KMS-11 (cell line): ENCODE measurements at regions not wholly inside any gene's neighbourhood (a gene's known extent, or its start where the extent isn't known, plus 50 kb on each side); places are given as distances from the start of the nearest gene placed in this dataset.
A peak's percentile ranks its signal among the peaks of the same experiment; 100 is the strongest.

ENCODE experiments used
- H2AFZ ChIP-seq: fragments of 200-600 bp; sonication (generic); 2 replicates; pipeline ENCODE4 v1.6.1; 2016; ENCODE audit warnings: antibody characterized with exemption, mixed run types, low read depth
- H3K27ac ChIP-seq: fragments of 200-600 bp; sonication (generic); 2 replicates; pipeline ENCODE4 v1.6.1; 2016; ENCODE audit warnings: mild to moderate bottlenecking, mixed run types
- H3K27me3 ChIP-seq: fragments of 200-600 bp; sonication (generic); 2 replicates; pipeline ENCODE4 v1.6.1; 2017; ENCODE audit warnings: mild to moderate bottlenecking, low read depth, mixed run types, moderate library complexity; ENCODE audit not compliant: insufficient read depth
- H3K36me3 ChIP-seq: fragments of 200-600 bp; sonication (generic); 2 replicates; pipeline ENCODE4 v1.6.1; 2017; ENCODE audit warnings: mild to moderate bottlenecking, mixed run types; ENCODE audit not compliant: insufficient read depth
- H3K4me1 ChIP-seq: fragments of 200-600 bp; sonication (generic); 2 replicates; pipeline ENCODE4 v1.6.1; 2016; ENCODE audit warnings: mild to moderate bottlenecking, low read depth, mixed run types; ENCODE audit not compliant: poor library complexity, severe bottlenecking
- H3K4me2 ChIP-seq: fragments of 200-600 bp; sonication (generic); 2 replicates; pipeline ENCODE4 v1.7.0; 2016; ENCODE audit warnings: mild to moderate bottlenecking, mixed run types
- H3K4me3 ChIP-seq: fragments of 200-600 bp; sonication (generic); IDR thresholded peaks from 2 replicates; pipeline ENCODE4 v1.6.1; 2017; ENCODE audit warnings: low read depth, low read length, mixed read lengths; ENCODE audit not compliant: insufficient read depth
- H3K79me2 ChIP-seq: fragments of 200-600 bp; sonication (generic); 2 replicates; pipeline ENCODE4 v1.6.1; 2016; ENCODE audit warnings: low read depth, mixed run types; ENCODE audit not compliant: insufficient read depth
- H3K9ac ChIP-seq: fragments of 200-600 bp; sonication (generic); 2 replicates; pipeline ENCODE4 v1.6.1; 2016; ENCODE audit warnings: mild to moderate bottlenecking, mixed run types
- H4K20me1 ChIP-seq: fragments of 200-600 bp; sonication (generic); 2 replicates; pipeline ENCODE4 v1.6.1; 2016; ENCODE audit warnings: mild to moderate bottlenecking, mixed run types; ENCODE audit not compliant: insufficient read depth
- CTCF ChIP-seq: fragments of 200-600 bp; sonication (generic); conservative IDR thresholded peaks from 2 replicates; pipeline ENCODE4 v1.6.1; 2017; ENCODE audit warnings: low read depth, mild to moderate bottlenecking, antibody characterized with exemption, low read length, moderate library complexity, mixed read lengths

- Histone ChIP-seq H3K36me3 (no peaks in the 10 kb centered on the region), H3K79me2 (no peaks in the 10 kb centered on the region), H3K9ac (no peak overlapping the region), H3K27ac (peak overlapping the region; percentile 22; the same call in 1 of the 2 replicates), H4K20me1 (no peaks in the 10 kb centered on the region), H3K4me3 (no peak overlapping the region), H3K4me1 (peaks cover 37% of the 10 kb centered on the region), H3K4me2 (peak overlapping the region; percentile 35), H2AFZ (no peak overlapping the region), H3K27me3 (no peaks in the 10 kb centered on the region)
- no peak for TF ChIP-seq CTCF
Measured at GRCh38 chr5:67416133-67416937, 219.7 kb upstream of the CD180 start.

GRCh38 chr5:67414712-67415111, 218.1 kb upstream of the CD180 start:
- Histone ChIP-seq H3K27me3 (no peaks in the 10 kb centered on the region), H3K79me2 (no peaks in the 10 kb centered on the region), H3K9ac (no peak overlapping the region), H3K4me1 (peaks cover 37% of the 10 kb centered on the region), H3K27ac (no peak overlapping the region), H3K36me3 (no peaks in the 10 kb centered on the region), H3K4me2 (no peak overlapping the region), H4K20me1 (no peaks in the 10 kb centered on the region), H2AFZ (no peak overlapping the region), H3K4me3 (no peak overlapping the region)
- no peak for TF ChIP-seq CTCF

- Histone ChIP-seq H3K27me3 (no peaks in the 10 kb centered on the region), H3K4me2 (no peak overlapping the region), H3K9ac (no peak overlapping the region), H3K36me3 (no peaks in the 10 kb centered on the region), H4K20me1 (no peaks in the 10 kb centered on the region), H3K4me3 (no peak overlapping the region), H2AFZ (no peak overlapping the region), H3K4me1 (peaks cover 37% of the 10 kb centered on the region), H3K79me2 (no peaks in the 10 kb centered on the region), H3K27ac (no peak overlapping the region)
- TF ChIP-seq CTCF = no peak
Measured at GRCh38 chr5:67413721-67414120, 217.1 kb upstream of the CD180 start.

- no peak overlapping the region for H3K4me2 ChIP-seq
- H3K4me1 ChIP-seq = no peaks in the 10 kb centered on the region
- no peak overlapping the region for H3K4me3 ChIP-seq
- no peaks in the 10 kb centered on the region for H4K20me1 ChIP-seq
- no peak overlapping the region for H3K9ac ChIP-seq
- no peaks in the 10 kb centered on the region for H3K27me3 ChIP-seq
- no peak for TF ChIP-seq CTCF
- H3K79me2 ChIP-seq = no peaks in the 10 kb centered on the region
- no peak overlapping the region for H2AFZ ChIP-seq
- no peaks in the 10 kb centered on the region for H3K36me3 ChIP-seq
- H3K27ac ChIP-seq = no peak overlapping the region
Measured at GRCh38 chr5:67409126-67409777, 212.7 kb upstream of the CD180 start.
